ENCODE measurements at regions not wholly inside any gene's neighbourhood (a gene's known extent, or its start where the extent isn't known, plus 50 kb on each side); places are given as distances from the start of the nearest gene placed in this dataset.

DNA sequence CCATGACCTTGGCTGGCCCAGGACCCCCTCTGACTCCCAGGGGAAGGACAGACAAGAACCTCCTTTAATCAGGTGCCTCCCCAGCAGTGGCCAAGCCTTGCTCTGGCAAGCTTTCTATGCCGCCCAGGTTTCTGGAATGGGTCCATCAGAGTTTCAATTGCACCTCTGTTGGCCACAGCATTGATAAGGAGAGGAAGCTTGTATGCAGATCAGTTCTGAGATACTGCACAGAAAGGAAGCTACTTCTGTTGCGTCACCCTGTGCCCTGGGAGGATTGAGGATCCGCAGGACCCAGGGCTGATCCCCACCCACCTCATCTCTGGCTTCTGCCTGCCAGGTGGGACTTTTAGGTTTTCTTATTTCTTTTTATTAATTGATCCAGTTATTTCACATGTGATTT is 167.2 kb downstream of the TFAP2C start:
- TF ChIP-seq, protein P1, sequence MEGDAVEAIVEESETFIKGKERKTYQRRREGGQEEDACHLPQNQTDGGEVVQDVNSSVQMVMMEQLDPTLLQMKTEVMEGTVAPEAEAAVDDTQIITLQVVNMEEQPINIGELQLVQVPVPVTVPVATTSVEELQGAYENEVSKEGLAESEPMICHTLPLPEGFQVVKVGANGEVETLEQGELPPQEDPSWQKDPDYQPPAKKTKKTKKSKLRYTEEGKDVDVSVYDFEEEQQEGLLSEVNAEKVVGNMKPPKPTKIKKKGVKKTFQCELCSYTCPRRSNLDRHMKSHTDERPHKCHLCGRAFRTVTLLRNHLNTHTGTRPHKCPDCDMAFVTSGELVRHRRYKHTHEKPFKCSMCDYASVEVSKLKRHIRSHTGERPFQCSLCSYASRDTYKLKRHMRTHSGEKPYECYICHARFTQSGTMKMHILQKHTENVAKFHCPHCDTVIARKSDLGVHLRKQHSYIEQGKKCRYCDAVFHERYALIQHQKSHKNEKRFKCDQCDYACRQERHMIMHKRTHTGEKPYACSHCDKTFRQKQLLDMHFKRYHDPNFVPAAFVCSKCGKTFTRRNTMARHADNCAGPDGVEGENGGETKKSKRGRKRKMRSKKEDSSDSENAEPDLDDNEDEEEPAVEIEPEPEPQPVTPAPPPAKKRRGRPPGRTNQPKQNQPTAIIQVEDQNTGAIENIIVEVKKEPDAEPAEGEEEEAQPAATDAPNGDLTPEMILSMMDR (IDR thresholded peaks at IDR 0.05 in 8 of 11, conservative IDR thresholded peaks at IDR 0.05 in 3 of 11) = no peak
- no peak for TF ChIP-seq POLR2A (IDR thresholded peaks at IDR 0.05)
